ENCODE measurements at regions not wholly inside any gene's neighbourhood (a gene's known extent, or its start where the extent isn't known, plus 50 kb on each side); places are given as distances from the start of the nearest gene placed in this dataset.

DNA sequence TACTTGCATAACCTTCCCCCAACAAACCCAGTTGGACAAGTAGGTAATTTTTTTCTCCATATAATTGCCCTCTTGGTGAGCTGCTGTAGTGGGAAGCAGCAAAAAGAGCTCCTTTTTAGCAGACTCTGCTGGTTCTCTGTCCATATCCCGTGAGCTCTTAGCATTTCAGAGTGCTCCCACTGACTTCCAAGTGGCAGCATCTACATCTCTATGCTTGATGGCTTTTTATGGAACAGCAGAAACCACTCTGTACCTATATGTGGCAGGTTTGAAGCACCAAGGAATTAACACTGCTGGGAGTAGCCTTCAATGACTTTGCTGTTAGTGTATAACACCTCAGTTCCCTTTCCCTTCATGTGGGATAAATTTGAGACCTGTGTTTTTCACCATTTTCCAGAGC is 168.4 kb upstream of the NHS start:
- Histone ChIP-seq H2AFZ (ENCODE audit: low read depth, low read length) (no peak overlapping the region), H3K9me3 (ENCODE audit: control insufficient read depth, low read length) (peaks cover under 1% of the 10 kb centered on the region), H2AK5ac (ENCODE audit: low read length, severe bottlenecking) (no peak overlapping the region), H3K79me1 (replicated peaks; ENCODE audit: low read length, poor library complexity, severe bottlenecking) (no peaks in the 10 kb centered on the region), H3K36me3 (ENCODE audit: control insufficient read depth in 1 of 2, insufficient read depth in 2 of 2, low read depth in 1 of 2, low read length in 2 of 2) (no peaks in the 10 kb centered on the region), H3K4me2 (ENCODE audit: low read length, poor library complexity, severe bottlenecking) (no peak overlapping the region), H2BK5ac (ENCODE audit: low read depth, low read length, poor library complexity, severe bottlenecking) (no peak overlapping the region), H3K18ac (ENCODE audit: low read depth in 1 of 2, low read length in 2 of 2) (no peak overlapping the region), H3K23ac (ENCODE audit: low read length in 2 of 2) (no peak overlapping the region), H2BK120ac (ENCODE audit: low read depth, low read length) (no peak overlapping the region), H3K27ac (ENCODE audit: low read length, poor library complexity, severe bottlenecking) (no peak overlapping the region), H2BK15ac (ENCODE audit: low read depth, poor library complexity, severe bottlenecking) (no peak overlapping the region), H3K27me3 (ENCODE audit: control insufficient read depth in 1 of 2, insufficient read depth in 1 of 2, low read length in 2 of 2) (peaks cover 0 to 20% of the 10 kb centered on the region in 2 experiments), H3K4me1 (ENCODE audit: control insufficient read depth, insufficient read depth, low read depth, low read length) (no peaks in the 10 kb centered on the region), H4K91ac (ENCODE audit: low read length) (no peak overlapping the region), H3K4ac (ENCODE audit: low read depth in 1 of 2, low read length in 2 of 2) (no peak overlapping the region), H2BK12ac (ENCODE audit: low read length in 2 of 2) (no peak overlapping the region), H3K9ac (ENCODE audit: low read length) (no peak overlapping the region), H4K8ac (ENCODE audit: low read length) (no peak overlapping the region), H3K14ac (ENCODE audit: low read length in 2 of 2) (no peak overlapping the region), H3K4me3 (ENCODE audit: insufficient read depth in 1 of 2, low read depth in 1 of 2, low read length in 2 of 2) (no peak overlapping the region)
- no peak for DNase-seq
- WGBS, result no CpG with 5 or more reads among the region's 1 CpG

DNA sequence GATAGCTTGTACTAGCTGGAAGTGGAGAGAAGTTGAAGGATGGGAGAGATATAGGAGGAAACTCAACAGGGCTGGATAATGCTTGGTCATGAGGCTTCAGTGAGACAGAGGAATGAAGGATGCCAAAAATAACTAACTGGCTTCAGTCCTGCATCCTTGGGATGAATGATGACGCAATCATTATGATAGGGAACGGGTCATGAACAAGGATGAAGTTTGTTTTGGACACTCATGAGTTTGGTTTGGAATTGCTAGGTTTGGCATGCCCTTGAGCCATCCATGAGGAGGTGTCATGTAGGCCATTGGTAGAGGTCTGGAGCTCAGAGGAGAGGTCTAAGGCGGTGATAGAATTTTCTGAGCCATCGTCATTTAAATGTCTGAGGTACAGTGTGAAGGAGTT is 160.0 kb upstream of the NHS start:
- H3K4me2 ChIP-seq (ENCODE audit: low read length, poor library complexity, severe bottlenecking), result no peak overlapping the region
- H2BK15ac ChIP-seq (ENCODE audit: low read depth, poor library complexity, severe bottlenecking), result no peak overlapping the region
- WGBS, result 74% methylated on average over 4 of the region's 4 CpGs

DNA sequence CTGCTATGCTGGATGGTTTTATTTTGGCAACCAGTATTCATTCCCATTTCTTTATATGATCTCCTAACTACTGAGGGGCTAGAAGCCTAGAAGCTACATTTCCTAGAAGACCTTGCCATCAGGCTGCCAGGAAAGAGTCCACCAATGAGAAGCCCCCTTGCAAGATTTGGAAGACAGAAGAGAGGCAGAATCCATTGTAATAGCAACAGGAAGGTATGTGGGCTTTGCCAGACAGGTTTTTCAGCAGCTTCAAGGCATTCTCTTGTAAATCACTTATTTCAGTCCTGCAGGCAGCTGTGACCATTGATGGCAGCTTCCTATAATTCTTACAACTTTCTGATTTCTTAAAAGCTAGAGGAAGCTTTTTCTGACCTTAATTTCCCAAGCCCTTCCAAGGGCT is 148.3 kb upstream of the NHS start:
- Histone ChIP-seq H2AFZ (ENCODE audit: low read depth, low read length) (no peak overlapping the region), H2BK12ac (ENCODE audit: low read length in 2 of 2) (no peak overlapping the region), H4K91ac (ENCODE audit: low read length) (no peak overlapping the region), H3K14ac (ENCODE audit: low read length in 2 of 2) (no peak overlapping the region), H3K27me3 (ENCODE audit: control insufficient read depth in 1 of 2, insufficient read depth in 1 of 2, low read length in 2 of 2) (peaks cover 0 to 4% of the 10 kb centered on the region in 2 experiments), H3K4me2 (ENCODE audit: low read length, poor library complexity, severe bottlenecking) (no peak overlapping the region), H3K79me1 (replicated peaks; ENCODE audit: low read length, poor library complexity, severe bottlenecking) (no peaks in the 10 kb centered on the region), H3K4me3 (ENCODE audit: insufficient read depth in 1 of 2, low read depth in 1 of 2, low read length in 2 of 2) (no peak overlapping the region), H3K36me3 (ENCODE audit: control insufficient read depth in 1 of 2, insufficient read depth in 2 of 2, low read depth in 1 of 2, low read length in 2 of 2) (no peaks in the 10 kb centered on the region), H3K9ac (ENCODE audit: low read length) (no peak overlapping the region), H3K18ac (ENCODE audit: low read depth in 1 of 2, low read length in 2 of 2) (no peak overlapping the region), H2AK5ac (ENCODE audit: low read length, severe bottlenecking) (no peak overlapping the region), H2BK15ac (ENCODE audit: low read depth, poor library complexity, severe bottlenecking) (no peak overlapping the region), H3K27ac (ENCODE audit: low read length, poor library complexity, severe bottlenecking) (no peak overlapping the region), H3K9me3 (ENCODE audit: control insufficient read depth, low read length) (no peaks in the 10 kb centered on the region), H3K4me1 (ENCODE audit: control insufficient read depth, insufficient read depth, low read depth, low read length) (no peaks in the 10 kb centered on the region), H4K8ac (ENCODE audit: low read length) (no peak overlapping the region), H2BK120ac (ENCODE audit: low read depth, low read length) (no peak overlapping the region), H3K23ac (ENCODE audit: low read length in 2 of 2) (no peak overlapping the region), H2BK5ac (ENCODE audit: low read depth, low read length, poor library complexity, severe bottlenecking) (no peak overlapping the region), H3K4ac (ENCODE audit: low read depth in 1 of 2, low read length in 2 of 2) (no peak overlapping the region)
- no peak for DNase-seq

More for the DNA sequence above, 160.0 kb upstream of the NHS start:
- Histone ChIP-seq H3K36me3 (ENCODE audit: control insufficient read depth in 1 of 2, insufficient read depth in 2 of 2, low read depth in 1 of 2, low read length in 2 of 2) (no peaks in the 10 kb centered on the region), H3K27ac (ENCODE audit: low read length, poor library complexity, severe bottlenecking) (no peak overlapping the region), H3K23ac (ENCODE audit: low read length in 2 of 2) (no peak overlapping the region), H3K4ac (ENCODE audit: low read depth in 1 of 2, low read length in 2 of 2) (no peak overlapping the region), H2BK120ac (ENCODE audit: low read depth, low read length) (no peak overlapping the region), H4K91ac (ENCODE audit: low read length) (no peak overlapping the region), H3K79me1 (replicated peaks; ENCODE audit: low read length, poor library complexity, severe bottlenecking) (no peaks in the 10 kb centered on the region), H3K9ac (ENCODE audit: low read length) (no peak overlapping the region), H3K18ac (ENCODE audit: low read depth in 1 of 2, low read length in 2 of 2) (no peak overlapping the region), H2BK5ac (ENCODE audit: low read depth, low read length, poor library complexity, severe bottlenecking) (no peak overlapping the region), H2AK5ac (ENCODE audit: low read length, severe bottlenecking) (no peak overlapping the region), H3K27me3 (ENCODE audit: control insufficient read depth in 1 of 2, insufficient read depth in 1 of 2, low read length in 2 of 2) (peaks cover 0 to 9% of the 10 kb centered on the region in 2 experiments), H3K9me3 (ENCODE audit: control insufficient read depth, low read length) (peaks cover 16% of the 10 kb centered on the region), H4K8ac (ENCODE audit: low read length) (no peak overlapping the region), H2AFZ (ENCODE audit: low read depth, low read length) (no peak overlapping the region), H2BK12ac (ENCODE audit: low read length in 2 of 2) (no peak overlapping the region), H3K14ac (ENCODE audit: low read length in 2 of 2) (no peak overlapping the region), H3K4me3 (ENCODE audit: insufficient read depth in 1 of 2, low read depth in 1 of 2, low read length in 2 of 2) (no peak overlapping the region), H3K4me1 (ENCODE audit: control insufficient read depth, insufficient read depth, low read depth, low read length) (no peaks in the 10 kb centered on the region)
- no peak for DNase-seq

DNA sequence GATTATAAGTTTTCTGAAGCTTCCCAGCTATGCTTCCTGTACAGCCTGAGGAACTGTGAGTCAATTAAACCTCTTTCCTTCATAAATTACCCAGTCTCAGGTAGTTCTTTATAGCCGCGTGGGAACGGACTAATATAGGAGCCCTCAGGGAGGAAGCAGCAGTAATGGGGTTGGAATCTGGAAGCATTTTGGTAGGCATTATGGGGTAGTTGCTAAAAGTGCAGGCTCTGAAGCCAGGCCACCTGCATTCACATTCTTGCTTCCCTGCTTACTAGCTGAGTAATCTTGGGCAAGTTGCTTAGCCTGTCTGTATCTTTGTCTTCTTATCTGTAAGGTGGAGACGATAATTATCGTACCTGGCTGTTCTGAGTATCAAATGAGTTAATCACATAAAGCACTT is 137.9 kb upstream of the NHS start:
- Histone ChIP-seq H3K18ac (ENCODE audit: low read depth in 1 of 2, low read length in 2 of 2) (no peak overlapping the region), H2AFZ (ENCODE audit: low read depth, low read length) (no peak overlapping the region), H3K14ac (ENCODE audit: low read length in 2 of 2) (no peak overlapping the region), H2BK120ac (ENCODE audit: low read depth, low read length) (no peak overlapping the region), H3K9ac (ENCODE audit: low read length) (no peak overlapping the region), H3K27me3 (ENCODE audit: control insufficient read depth in 1 of 2, insufficient read depth in 1 of 2, low read length in 2 of 2) (peaks cover 4 to 39% of the 10 kb centered on the region in 2 experiments), H3K4me2 (ENCODE audit: low read length, poor library complexity, severe bottlenecking) (no peak overlapping the region), H3K9me3 (ENCODE audit: control insufficient read depth, low read length) (no peaks in the 10 kb centered on the region), H3K36me3 (ENCODE audit: control insufficient read depth in 1 of 2, insufficient read depth in 2 of 2, low read depth in 1 of 2, low read length in 2 of 2) (no peaks in the 10 kb centered on the region), H3K23ac (ENCODE audit: low read length in 2 of 2) (no peak overlapping the region), H2BK15ac (ENCODE audit: low read depth, poor library complexity, severe bottlenecking) (no peak overlapping the region), H2BK12ac (ENCODE audit: low read length in 2 of 2) (no peak overlapping the region), H4K91ac (ENCODE audit: low read length) (no peak overlapping the region), H3K4me3 (ENCODE audit: insufficient read depth in 1 of 2, low read depth in 1 of 2, low read length in 2 of 2) (no peak overlapping the region), H3K27ac (ENCODE audit: low read length, poor library complexity, severe bottlenecking) (no peak overlapping the region), H4K8ac (ENCODE audit: low read length) (no peak overlapping the region), H3K4ac (ENCODE audit: low read depth in 1 of 2, low read length in 2 of 2) (no peak overlapping the region), H2BK5ac (ENCODE audit: low read depth, low read length, poor library complexity, severe bottlenecking) (no peak overlapping the region), H3K4me1 (ENCODE audit: control insufficient read depth, insufficient read depth, low read depth, low read length) (no peaks in the 10 kb centered on the region), H3K79me1 (replicated peaks; ENCODE audit: low read length, poor library complexity, severe bottlenecking) (no peaks in the 10 kb centered on the region), H2AK5ac (ENCODE audit: low read length, severe bottlenecking) (no peak overlapping the region)
- no peak for DNase-seq
- 93% methylated on average over 3 of the region's 5 CpGs for WGBS

Measured in mesenchymal stem cell (in vitro differentiated cells and primary cell).